ENCODE measurements at regions not wholly inside any gene's neighbourhood (a gene's known extent, or its start where the extent isn't known, plus 50 kb on each side); places are given as distances from the start of the nearest gene placed in this dataset.

GRCh38 chr1:187771396-187771795 lies 942.6 kb downstream of the PLA2G4A start:
- peaks cover 2% of the 10 kb centered on the region for H3K9me3 Mint-ChIP-seq
- H3K27ac Mint-ChIP-seq, result no peak overlapping the region
- H3K27me3 Mint-ChIP-seq, result no peaks in the 10 kb centered on the region
- H3K4me1 Mint-ChIP-seq, result no peaks in the 10 kb centered on the region
- DNase-seq, result no peak
- H3K4me3 Mint-ChIP-seq, result no peak overlapping the region
- H3K36me3 Mint-ChIP-seq, result no peaks in the 10 kb centered on the region

GRCh38 chr1:187773168-187773567 lies 944.4 kb downstream of the PLA2G4A start:
- Mint-ChIP-seq H3K9me3 (peaks cover 2% of the 10 kb centered on the region), H3K27ac (no peak overlapping the region), H3K27me3 (no peaks in the 10 kb centered on the region), H3K4me3 (no peak overlapping the region), H3K4me1 (no peaks in the 10 kb centered on the region), H3K36me3 (no peaks in the 10 kb centered on the region)
- DNase-seq, result no peak

- Mint-ChIP-seq H3K36me3 (no peaks in the 10 kb centered on the region), H3K4me1 (no peaks in the 10 kb centered on the region), H3K9me3 (no peaks in the 10 kb centered on the region)
Measured at GRCh38 chr1:187787736-187788135, 959.0 kb downstream of the PLA2G4A start.

GRCh38 chr1:187788718-187789117 lies 960.0 kb downstream of the PLA2G4A start:
- Mint-ChIP-seq H3K4me3 (no peak overlapping the region), H3K27ac (no peak overlapping the region), H3K9me3 (no peaks in the 10 kb centered on the region), H3K4me1 (no peaks in the 10 kb centered on the region), H3K27me3 (no peaks in the 10 kb centered on the region), H3K36me3 (no peaks in the 10 kb centered on the region)
- DNase-seq, result no peak

More at GRCh38 chr1:187787736-187788135, 959.0 kb downstream of the PLA2G4A start:
- DNase-seq, result no peak
- Mint-ChIP-seq H3K27me3 (no peaks in the 10 kb centered on the region), H3K4me3 (no peak overlapping the region), H3K27ac (no peak overlapping the region)

DNA sequence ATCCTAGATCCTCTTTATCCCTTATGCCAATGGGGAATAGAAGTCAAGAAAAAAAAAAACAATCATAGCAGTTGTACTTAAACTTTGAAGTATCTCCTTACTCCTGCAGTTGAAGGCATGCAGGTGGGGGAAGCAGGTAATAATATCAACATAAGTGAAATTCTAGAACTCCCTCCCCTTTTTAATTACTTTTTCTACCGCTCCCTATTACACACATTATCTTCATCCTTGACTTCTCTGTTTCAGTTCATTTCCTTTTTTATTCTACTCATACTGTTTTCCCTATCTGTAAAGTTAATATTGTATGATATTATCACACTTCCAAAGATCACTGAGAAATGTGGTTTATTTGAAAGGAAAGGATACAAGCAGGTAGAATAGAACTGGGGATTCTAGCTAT lies 962.0 kb downstream of the PLA2G4A start:
- no peak overlapping the region for H3K4me3 Mint-ChIP-seq
- H3K27ac Mint-ChIP-seq, result no peak overlapping the region
- no peaks in the 10 kb centered on the region for H3K4me1 Mint-ChIP-seq
- no peaks in the 10 kb centered on the region for H3K36me3 Mint-ChIP-seq
- DNase-seq, result no peak
- no peaks in the 10 kb centered on the region for H3K27me3 Mint-ChIP-seq
- H3K9me3 Mint-ChIP-seq, result no peaks in the 10 kb centered on the region

DNA sequence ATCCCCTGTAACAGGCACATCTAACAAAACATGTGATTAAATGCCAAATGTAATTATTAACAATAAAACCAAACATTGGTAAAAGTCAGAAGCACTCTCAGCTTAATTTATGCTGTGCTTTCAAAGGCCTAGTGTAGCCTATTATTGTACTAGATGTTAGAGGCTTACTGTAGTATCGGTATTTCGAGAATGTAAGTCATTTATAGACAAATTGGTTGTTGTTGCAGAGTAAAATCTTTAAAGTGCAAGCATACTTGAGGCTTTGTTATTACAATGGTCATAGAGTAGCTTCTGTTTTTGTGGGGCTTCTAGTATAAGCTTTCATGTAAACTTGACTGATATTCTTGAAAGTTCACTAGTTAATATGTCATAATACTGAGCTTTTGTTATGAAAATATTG lies 965.8 kb downstream of the PLA2G4A start:
- no peak overlapping the region for H3K4me3 Mint-ChIP-seq
- H3K4me1 Mint-ChIP-seq, result no peaks in the 10 kb centered on the region
- H3K27me3 Mint-ChIP-seq, result no peaks in the 10 kb centered on the region
- DNase-seq, result no peak
- H3K9me3 Mint-ChIP-seq, result peaks cover 3% of the 10 kb centered on the region
- H3K36me3 Mint-ChIP-seq, result no peaks in the 10 kb centered on the region
- no peak overlapping the region for H3K27ac Mint-ChIP-seq

DNA sequence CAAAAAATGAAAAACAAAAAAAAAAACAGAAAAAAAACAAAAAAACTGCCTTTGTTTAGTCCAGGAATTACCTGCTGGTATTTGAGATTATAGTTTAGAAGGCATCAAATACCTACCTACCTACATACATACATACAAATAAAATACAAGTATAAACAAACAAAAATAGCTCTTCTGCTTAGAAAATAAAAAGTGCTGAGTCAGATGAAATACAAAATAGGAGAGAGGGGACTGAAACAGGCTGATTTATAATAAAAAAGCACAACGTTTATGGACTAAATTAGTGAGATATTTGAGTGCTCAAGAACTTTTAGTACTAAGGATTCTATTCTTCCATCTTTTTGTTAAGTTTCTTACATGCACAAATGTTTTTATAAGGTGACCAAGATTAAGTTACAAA lies 980.8 kb downstream of the PLA2G4A start:
- Mint-ChIP-seq H3K4me1 (no peaks in the 10 kb centered on the region), H3K4me3 (no peak overlapping the region), H3K36me3 (no peaks in the 10 kb centered on the region)

GRCh38 chr1:187816646-187817045 lies 987.9 kb downstream of the PLA2G4A start:
- Mint-ChIP-seq H3K27me3 (no peaks in the 10 kb centered on the region), H3K9me3 (peaks cover 5% of the 10 kb centered on the region), H3K4me3 (no peak overlapping the region), H3K27ac (no peak overlapping the region), H3K4me1 (no peaks in the 10 kb centered on the region), H3K36me3 (no peaks in the 10 kb centered on the region)
- DNase-seq, result no peak

More for the DNA sequence above, 980.8 kb downstream of the PLA2G4A start:
- H3K27me3 Mint-ChIP-seq, result no peaks in the 10 kb centered on the region
- DNase-seq, result no peak
- H3K27ac Mint-ChIP-seq, result no peak overlapping the region
- H3K9me3 Mint-ChIP-seq, result no peaks in the 10 kb centered on the region

DNA sequence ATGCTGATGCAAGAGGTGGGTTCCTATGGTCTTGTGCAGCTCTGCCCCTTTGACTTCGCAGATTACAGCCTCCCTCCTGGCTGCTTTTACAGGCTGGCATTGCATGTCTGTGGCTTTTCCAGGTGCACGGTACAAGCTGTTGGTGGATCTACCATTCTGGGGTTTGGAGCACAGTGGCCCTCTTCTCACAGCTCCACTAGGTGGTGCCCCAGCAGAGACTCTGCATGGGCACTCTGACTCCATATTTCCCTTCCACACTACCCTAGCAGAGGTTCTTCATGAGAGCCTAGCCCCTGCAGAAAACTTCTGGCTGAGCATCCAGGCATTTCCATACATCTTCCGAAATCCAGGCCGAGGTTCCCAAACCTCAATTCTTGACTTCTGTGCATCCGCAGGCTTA lies 989.0 kb downstream of the PLA2G4A start:
- Mint-ChIP-seq H3K4me3 (no peak overlapping the region), H3K36me3 (no peaks in the 10 kb centered on the region), H3K4me1 (no peaks in the 10 kb centered on the region), H3K9me3 (peaks cover 8% of the 10 kb centered on the region), H3K27me3 (no peaks in the 10 kb centered on the region), H3K27ac (no peak overlapping the region)
- no peak for DNase-seq

DNA sequence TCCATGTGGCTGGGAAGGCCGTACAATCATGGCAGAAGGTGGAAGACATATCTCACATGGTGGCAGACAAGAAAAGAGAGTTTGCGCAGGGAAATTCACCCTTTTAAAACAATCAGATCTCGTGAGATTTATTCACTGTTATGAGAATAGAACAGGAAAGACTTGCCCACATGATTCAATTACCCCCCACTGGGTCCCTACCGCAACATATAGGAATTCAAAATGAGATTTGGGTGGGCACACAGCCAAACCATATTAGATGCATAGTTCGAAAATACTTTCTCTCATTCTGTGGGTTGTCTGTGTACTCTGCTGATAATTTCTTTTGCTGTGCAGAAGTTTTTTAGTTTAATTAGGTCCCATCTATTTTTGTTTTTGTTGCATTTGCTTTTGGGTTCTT lies 990.3 kb downstream of the PLA2G4A start:
- no peaks in the 10 kb centered on the region for H3K27me3 Mint-ChIP-seq
- no peaks in the 10 kb centered on the region for H3K36me3 Mint-ChIP-seq
- peaks cover 8% of the 10 kb centered on the region for H3K9me3 Mint-ChIP-seq
- no peak overlapping the region for H3K27ac Mint-ChIP-seq
- no peak for DNase-seq
- H3K4me3 Mint-ChIP-seq, result no peak overlapping the region
- H3K4me1 Mint-ChIP-seq, result no peaks in the 10 kb centered on the region

- Mint-ChIP-seq H3K4me1 (no peaks in the 10 kb centered on the region), H3K4me3 (no peak overlapping the region), H3K36me3 (no peaks in the 10 kb centered on the region), H3K27me3 (no peaks in the 10 kb centered on the region), H3K9me3 (peaks cover 7% of the 10 kb centered on the region), H3K27ac (no peak overlapping the region)
- no peak for DNase-seq
Measured at GRCh38 chr1:187836557-187836956, 1007.8 kb downstream of the PLA2G4A start.

- Mint-ChIP-seq H3K36me3 (no peaks in the 10 kb centered on the region), H3K27ac (no peak overlapping the region), H3K27me3 (no peaks in the 10 kb centered on the region), H3K4me1 (no peaks in the 10 kb centered on the region), H3K9me3 (peaks cover 7% of the 10 kb centered on the region), H3K4me3 (no peak overlapping the region)
- DNase-seq, result no peak
Measured at GRCh38 chr1:187837787-187838186, 1009.0 kb downstream of the PLA2G4A start.

DNA sequence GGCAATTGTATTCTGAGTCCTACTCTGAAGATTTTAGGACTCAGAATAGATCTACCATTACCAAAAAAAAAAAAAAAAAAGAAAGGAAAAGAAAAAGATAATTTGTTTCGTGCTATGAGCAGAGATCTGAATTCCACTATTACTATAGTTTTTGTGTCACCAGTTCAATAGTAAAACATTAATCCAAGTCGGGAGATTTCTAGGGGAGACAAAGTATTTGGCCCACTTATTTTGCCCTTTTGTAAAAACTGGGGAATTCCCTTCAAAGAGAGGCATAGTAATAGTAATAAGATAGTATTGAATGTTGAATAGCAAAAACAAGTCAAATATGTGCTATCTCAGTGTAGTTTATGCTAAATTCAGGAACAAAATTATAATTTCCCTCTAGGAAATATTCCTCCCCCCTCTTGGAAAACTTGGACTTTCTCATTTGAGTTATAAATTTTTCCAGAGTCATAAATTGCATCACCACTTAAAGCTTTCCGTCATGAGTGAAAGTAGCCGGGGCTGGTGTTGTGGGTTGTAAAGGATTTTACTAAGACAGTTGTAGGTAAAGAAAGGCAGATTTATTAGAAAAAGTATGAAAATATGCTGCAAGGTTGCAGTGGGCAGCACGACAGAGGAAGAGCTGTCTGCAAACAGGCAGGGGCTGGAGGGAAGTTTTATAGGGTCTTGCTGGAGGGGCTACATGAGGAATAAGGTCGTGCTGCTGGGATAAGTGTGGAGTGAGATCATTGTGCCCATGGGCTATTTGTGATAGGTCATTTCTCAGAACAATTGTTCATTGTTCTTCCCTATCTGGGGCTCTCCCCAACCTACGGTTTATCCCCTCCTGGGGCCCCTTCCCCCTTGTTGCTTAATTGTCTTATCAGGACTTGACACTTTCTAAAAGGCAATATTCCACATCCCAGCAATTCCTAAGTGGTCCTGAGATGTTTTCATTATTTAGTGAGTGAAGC lies 1009.9 kb downstream of the PLA2G4A start:
- no peak for DNase-seq
- Mint-ChIP-seq H3K27me3 (no peaks in the 10 kb centered on the region), H3K4me3 (no peak overlapping the region), H3K36me3 (no peaks in the 10 kb centered on the region), H3K4me1 (no peaks in the 10 kb centered on the region), H3K9me3 (peaks cover 7% of the 10 kb centered on the region), H3K27ac (no peak overlapping the region)

- Mint-ChIP-seq H3K27me3 (no peaks in the 10 kb centered on the region), H3K9me3 (peaks cover 5% of the 10 kb centered on the region), H3K27ac (no peak overlapping the region), H3K4me3 (no peak overlapping the region), H3K4me1 (no peaks in the 10 kb centered on the region), H3K36me3 (no peaks in the 10 kb centered on the region)
- DNase-seq, result no peak
Measured at GRCh38 chr1:187839873-187840272, 1011.1 kb downstream of the PLA2G4A start.

DNA sequence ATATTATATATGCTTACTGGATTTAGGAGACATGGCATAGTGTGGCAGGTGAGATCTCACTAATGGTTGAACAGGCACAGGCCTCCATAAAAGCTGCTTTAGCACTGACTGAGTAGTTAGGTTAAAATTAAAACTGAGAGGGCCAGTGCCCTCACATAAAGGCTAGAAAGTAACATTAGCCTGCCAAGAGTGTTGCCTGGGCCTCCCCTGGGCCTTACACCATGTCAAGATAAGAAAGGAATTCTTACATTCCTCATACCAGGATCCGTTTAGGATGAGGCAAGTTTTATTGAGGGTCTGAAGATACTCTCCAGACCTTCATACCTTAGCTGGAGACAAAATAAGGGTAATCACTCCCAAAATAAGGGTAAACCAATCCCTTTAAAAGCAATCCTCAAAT lies 1011.8 kb downstream of the PLA2G4A start:
- Mint-ChIP-seq H3K27me3 (no peaks in the 10 kb centered on the region), H3K36me3 (no peaks in the 10 kb centered on the region), H3K9me3 (peaks cover 5% of the 10 kb centered on the region), H3K4me3 (no peak overlapping the region), H3K27ac (no peak overlapping the region), H3K4me1 (no peaks in the 10 kb centered on the region)
- DNase-seq, result no peak

Data from activated naive CD8-positive, alpha-beta T cell treated with anti-CD3 and anti-CD28 coated beads for 36 hours (primary cell).